ENCODE measurements at regions not wholly inside any gene's neighbourhood (a gene's known extent, or its start where the extent isn't known, plus 50 kb on each side); places are given as distances from the start of the nearest gene placed in this dataset.
"Not testable (repeated sequence)": the region's sequence is repeated elsewhere in the genome, so short reads cannot be mapped to it uniquely, and the experiment has no call there.

DNA sequence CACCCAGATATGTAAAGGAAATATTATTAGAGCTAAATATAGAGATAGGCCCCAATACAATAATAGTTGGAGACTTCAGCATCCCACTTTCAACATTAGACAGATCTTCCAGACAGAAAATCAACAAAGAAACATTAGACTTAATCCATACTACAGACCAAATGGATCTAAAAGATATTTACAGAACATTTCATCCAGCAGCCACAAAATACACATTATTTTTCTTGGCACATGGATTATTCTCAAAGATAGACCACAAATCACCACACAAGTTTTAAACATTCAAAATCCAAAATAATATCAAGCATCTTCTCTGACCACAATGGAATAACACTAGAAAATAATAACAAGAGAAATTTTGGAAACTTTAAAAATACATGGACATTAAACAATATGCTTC lies 1159.1 kb upstream of the CITED2 start:
- intact Hi-C loops (cut with DNase I; ENCODE audit: low total_unique reads) = no loop called here
- Histone ChIP-seq H3K27me3 (no peaks in the 10 kb centered on the region), H3K9me3 (no peaks in the 10 kb centered on the region), H3K27ac (no peak overlapping the region), H3K4me3 (no peak overlapping the region), H3K4me1 (no peaks in the 10 kb centered on the region), H3K36me3 (ENCODE audit: low read depth, missing control alignments) (no peaks in the 10 kb centered on the region)
- TF ChIP-seq POLR2A (IDR thresholded peaks at IDR 0.05) = no peak
- no peak for TF ChIP-seq CTCF (IDR thresholded peaks at IDR 0.05)
- DNase-seq = no peak

DNA sequence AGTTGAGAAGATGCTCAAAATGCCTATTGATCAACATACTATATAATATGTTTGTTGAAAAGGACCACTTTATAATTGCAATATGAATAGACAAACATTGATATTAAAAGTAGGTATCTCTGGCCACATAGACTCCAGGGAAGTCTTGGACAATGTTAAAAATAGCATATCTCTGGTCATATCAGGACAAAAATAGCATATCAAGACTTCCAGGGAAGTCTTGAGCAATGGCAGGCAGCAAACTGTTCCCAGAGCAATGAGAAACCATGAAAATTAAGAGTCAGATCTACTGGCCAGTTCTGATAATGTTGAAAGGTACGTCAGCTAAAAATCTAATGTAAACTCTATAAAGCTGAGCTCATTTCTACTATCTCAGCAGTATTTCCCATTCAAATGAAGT lies 1130.3 kb upstream of the CITED2 start:
- Histone ChIP-seq H3K27me3 (no peaks in the 10 kb centered on the region), H3K9me3 (no peaks in the 10 kb centered on the region), H3K36me3 (ENCODE audit: low read depth, missing control alignments) (no peaks in the 10 kb centered on the region), H3K4me3 (no peak overlapping the region), H3K27ac (no peak overlapping the region), H3K4me1 (no peaks in the 10 kb centered on the region)
- WGBS, 2 donors = 84 to 88% methylated on average over 1 of the region's 1 CpG
- DNase-seq = no peak
- TF ChIP-seq CTCF (IDR thresholded peaks at IDR 0.05) (no peak), POLR2A (IDR thresholded peaks at IDR 0.05) (no peak)
- intact Hi-C loops (cut with DNase I; ENCODE audit: low total_unique reads) = no loop called here

GRCh38 chr6:140500849-140501248 lies 1126.4 kb upstream of the CITED2 start:
- H3K27me3 ChIP-seq = no peaks in the 10 kb centered on the region
- H3K36me3 ChIP-seq (ENCODE audit: low read depth, missing control alignments) = no peaks in the 10 kb centered on the region
- H3K9me3 ChIP-seq = no peaks in the 10 kb centered on the region
- H3K27ac ChIP-seq = no peak overlapping the region
- WGBS, 2 donors = 92 to 95% methylated on average over 3 of the region's 3 CpGs
- TF ChIP-seq CTCF (IDR thresholded peaks at IDR 0.05) = no peak
- no peak for TF ChIP-seq POLR2A (IDR thresholded peaks at IDR 0.05)
- intact Hi-C loops (cut with DNase I; ENCODE audit: low total_unique reads) = no loop called here
- no peak overlapping the region for H3K4me3 ChIP-seq
- no peaks in the 10 kb centered on the region for H3K4me1 ChIP-seq
- no peak for DNase-seq

GRCh38 chr6:140499607-140500006 lies 1125.2 kb upstream of the CITED2 start:
- no peak overlapping the region for H3K27ac ChIP-seq
- intact Hi-C loops (cut with DNase I; ENCODE audit: low total_unique reads) = no loop called here
- no peaks in the 10 kb centered on the region for H3K36me3 ChIP-seq (ENCODE audit: low read depth, missing control alignments)
- DNase-seq = no peak
- TF ChIP-seq CTCF (IDR thresholded peaks at IDR 0.05) (no peak), POLR2A (IDR thresholded peaks at IDR 0.05) (no peak)
- no peaks in the 10 kb centered on the region for H3K9me3 ChIP-seq
- WGBS, 2 donors = 82 to 89% methylated on average over 1 of the region's 1 CpG
- no peaks in the 10 kb centered on the region for H3K27me3 ChIP-seq
- no peak overlapping the region for H3K4me3 ChIP-seq
- no peaks in the 10 kb centered on the region for H3K4me1 ChIP-seq

- Histone ChIP-seq H3K27ac (no peak overlapping the region), H3K9me3 (no peaks in the 10 kb centered on the region), H3K4me3 (no peak overlapping the region), H3K27me3 (no peaks in the 10 kb centered on the region), H3K4me1 (no peaks in the 10 kb centered on the region), H3K36me3 (ENCODE audit: low read depth, missing control alignments) (no peaks in the 10 kb centered on the region)
- TF ChIP-seq CTCF (IDR thresholded peaks at IDR 0.05) (no peak), POLR2A (IDR thresholded peaks at IDR 0.05) (no peak)
- intact Hi-C loops (cut with DNase I; ENCODE audit: low total_unique reads) = no loop called here
- no peak for DNase-seq
- WGBS, 2 donors = 88 to 89% methylated on average over 8 of the region's 8 CpGs
Observed at GRCh38 chr6:140494321-140495108, 1120.1 kb upstream of the CITED2 start.

GRCh38 chr6:140493470-140493869 lies 1119.0 kb upstream of the CITED2 start:
- H3K36me3 ChIP-seq (ENCODE audit: low read depth, missing control alignments); intact Hi-C loops (cut with DNase I; ENCODE audit: low total_unique reads); DNase-seq; H3K9me3 ChIP-seq; H3K27me3 ChIP-seq; H3K27ac ChIP-seq; H3K4me3 ChIP-seq; H3K4me1 ChIP-seq: not testable (repeated sequence)
- WGBS, 2 donors = 96 to 98% methylated on average over 4 of the region's 4 CpGs
